ENCODE measurements at regions not wholly inside any gene's neighbourhood (a gene's known extent, or its start where the extent isn't known, plus 50 kb on each side); places are given as distances from the start of the nearest gene placed in this dataset.

- DNase-seq (ENCODE audit: extremely low read depth, low read depth): no peak
- no peak for TF ChIP-seq CTCF (IDR thresholded peaks at IDR 0.05; ENCODE audit: low read depth, low read length, missing control alignments)
- H3K4me3 ChIP-seq (replicated peaks; ENCODE audit: low read depth, low read length): no peak overlapping the region
These were observed 344.7 kb downstream of the PCDH10 start for GRCh38 chr4:133493776-133494175.

GRCh38 chr4:133493241-133493640 lies 344.1 kb downstream of the PCDH10 start:
- no peak for DNase-seq (ENCODE audit: extremely low read depth, low read depth)
- TF ChIP-seq CTCF (IDR thresholded peaks at IDR 0.05; ENCODE audit: low read depth, low read length, missing control alignments): no peak

GRCh38 chr4:133484287-133484686 lies 335.2 kb downstream of the PCDH10 start:
- no peak for TF ChIP-seq CTCF (IDR thresholded peaks at IDR 0.05; ENCODE audit: low read depth, low read length, missing control alignments)
- H3K4me3 ChIP-seq (replicated peaks; ENCODE audit: low read depth, low read length): no peak overlapping the region
- no peak for DNase-seq (ENCODE audit: extremely low read depth, low read depth)

More at GRCh38 chr4:133493241-133493640, 344.1 kb downstream of the PCDH10 start:
- H3K4me3 ChIP-seq (replicated peaks; ENCODE audit: low read depth, low read length): no peak overlapping the region

GRCh38 chr4:133483600-133484246 lies 334.6 kb downstream of the PCDH10 start:
- H3K4me3 ChIP-seq (replicated peaks; ENCODE audit: low read depth, low read length): no peak overlapping the region
- no peak for DNase-seq (ENCODE audit: extremely low read depth, low read depth)
- no peak for TF ChIP-seq CTCF (IDR thresholded peaks at IDR 0.05; ENCODE audit: low read depth, low read length, missing control alignments)

- no peak overlapping the region for H3K4me3 ChIP-seq (replicated peaks; ENCODE audit: low read depth, low read length)
- no peak for DNase-seq (ENCODE audit: extremely low read depth, low read depth)
- no peak for TF ChIP-seq CTCF (IDR thresholded peaks at IDR 0.05; ENCODE audit: low read depth, low read length, missing control alignments)
These were observed 327.0 kb downstream of the PCDH10 start for GRCh38 chr4:133476063-133476462.

- no peak for TF ChIP-seq CTCF (IDR thresholded peaks at IDR 0.05; ENCODE audit: low read depth, low read length, missing control alignments)
- no peak for DNase-seq (ENCODE audit: extremely low read depth, low read depth)
- H3K4me3 ChIP-seq (replicated peaks; ENCODE audit: low read depth, low read length): no peak overlapping the region
These were observed 325.4 kb downstream of the PCDH10 start for GRCh38 chr4:133474501-133474900.

- no peak overlapping the region for H3K4me3 ChIP-seq (replicated peaks; ENCODE audit: low read depth, low read length)
- TF ChIP-seq CTCF (IDR thresholded peaks at IDR 0.05; ENCODE audit: low read depth, low read length, missing control alignments): no peak
- DNase-seq (ENCODE audit: extremely low read depth, low read depth): no peak
These were observed 323.1 kb downstream of the PCDH10 start for GRCh38 chr4:133472244-133472643.

Measured in HFF-Myc (cell line).